HG03442 (cell line): ENCODE measurements at regions not wholly inside any gene's neighbourhood (a gene's known extent, or its start where the extent isn't known, plus 50 kb on each side); places are given as distances from the start of the nearest gene placed in this dataset.

Experiments
- ATAC-seq: cut with Tn5 transposase; IDR thresholded peaks from one replicate; pipeline ENCODE4 v1.9.1; 2021; ENCODE audit warnings: mild to moderate bottlenecking, moderate library complexity; ENCODE audit not compliant: unreplicated experiment

- ATAC-seq: no peak
Measured at GRCh38 chr18:10266334-10266590, 188.2 kb upstream of the APCDD1 start.

GRCh38 chr18:10269261-10269660, 185.2 kb upstream of the APCDD1 start:
- no peak for ATAC-seq

- no peak for ATAC-seq
Measured at GRCh38 chr18:10270151-10270571, 184.3 kb upstream of the APCDD1 start.

- ATAC-seq: no peak
Measured at GRCh38 chr18:10271481-10271880, 183.0 kb upstream of the APCDD1 start.

GRCh38 chr18:10274301-10274700, 180.1 kb upstream of the APCDD1 start:
- no peak for ATAC-seq

- no peak for ATAC-seq
Measured at GRCh38 chr18:10275486-10275885, 178.9 kb upstream of the APCDD1 start.

GRCh38 chr18:10278265-10278664, 176.2 kb upstream of the APCDD1 start:
- no peak for ATAC-seq

DNA sequence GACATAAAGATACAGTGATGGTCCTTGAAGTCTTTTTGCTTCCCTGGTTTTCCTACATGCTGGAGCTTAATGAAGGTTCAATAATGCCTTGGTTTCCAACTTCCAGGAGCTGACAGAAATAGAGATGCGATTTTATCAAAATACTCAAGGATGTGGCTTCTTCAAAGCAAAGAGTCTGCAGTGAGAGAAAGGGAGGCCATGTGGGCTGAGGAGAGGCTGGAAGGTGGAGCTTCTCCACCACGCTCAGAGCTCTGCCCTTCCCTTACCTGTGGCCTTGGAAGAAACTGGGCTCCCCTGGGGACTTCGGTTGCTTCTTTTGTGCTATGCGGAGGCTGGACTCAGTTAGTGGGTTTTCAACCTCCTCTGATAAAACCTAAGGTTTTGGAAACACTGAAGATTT, 175.0 kb upstream of the APCDD1 start:
- no peak for ATAC-seq

DNA sequence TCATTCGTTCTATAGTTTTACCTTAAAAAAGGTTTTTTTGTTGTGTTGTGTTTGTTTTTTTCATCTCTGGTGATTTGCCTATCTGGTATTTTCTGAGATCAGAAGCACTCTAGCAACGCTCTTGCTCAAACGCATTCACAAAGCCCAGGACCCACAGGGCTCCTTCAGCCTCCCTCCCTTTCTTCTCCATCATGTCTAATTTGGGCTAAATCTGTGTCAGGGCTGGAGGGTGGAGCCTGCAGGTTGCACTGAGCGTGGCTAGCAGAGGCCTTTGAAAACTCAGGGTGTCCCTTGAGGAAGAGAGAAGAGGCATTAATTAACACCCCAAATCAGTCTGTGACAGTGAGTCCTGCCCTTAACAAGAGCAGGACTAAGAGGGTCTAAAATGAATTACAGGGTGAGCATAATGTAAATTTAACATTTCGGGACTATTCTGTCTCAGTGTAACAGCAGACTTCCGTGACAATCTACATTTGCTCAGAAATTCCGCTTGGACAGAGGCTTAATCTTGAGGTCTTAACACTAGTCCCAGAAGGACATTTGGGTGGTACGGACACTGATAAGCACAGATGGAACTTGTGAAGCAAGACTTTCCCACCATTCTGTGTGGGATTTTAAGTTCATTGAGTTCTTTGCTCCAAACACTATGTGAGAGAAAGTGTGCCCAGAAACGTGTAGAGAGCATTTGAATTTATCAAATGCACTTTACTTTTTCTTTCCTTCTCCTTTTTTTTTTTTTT, 174.4 kb upstream of the APCDD1 start:
- ATAC-seq: no peak

DNA sequence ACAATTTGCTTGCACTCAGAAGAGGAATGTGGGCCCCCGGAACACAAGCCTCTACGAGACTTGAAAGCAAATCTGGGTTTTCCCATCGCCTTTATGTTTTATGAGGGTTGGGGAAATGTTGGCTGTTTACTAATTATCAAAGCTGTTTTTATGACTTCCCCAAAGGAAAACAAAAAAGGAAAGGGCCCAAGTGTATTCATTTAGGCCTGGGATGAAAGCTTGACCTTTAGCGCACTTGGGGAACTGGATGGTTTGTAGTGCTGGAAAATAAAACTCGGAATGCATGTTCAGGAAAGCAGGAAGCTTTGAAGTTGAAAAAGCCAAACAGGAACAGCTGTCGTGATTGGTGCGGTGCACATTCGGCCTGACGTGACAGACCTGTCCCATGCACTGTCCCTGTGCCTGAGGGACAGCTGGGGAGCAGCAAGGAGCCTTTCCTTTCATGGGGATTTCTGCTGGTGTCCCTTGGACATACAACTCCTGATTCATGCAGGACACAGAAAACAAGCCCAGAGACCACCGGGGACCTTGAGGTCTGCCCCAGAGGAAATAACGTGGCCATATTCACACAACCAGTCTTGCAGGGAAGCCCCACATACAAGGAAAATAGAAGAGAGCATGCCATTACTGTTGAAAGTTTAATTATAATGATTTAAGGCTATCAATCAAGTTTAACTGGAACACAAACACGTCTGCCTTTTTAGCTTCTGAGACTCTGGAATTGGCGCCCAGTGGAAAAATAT, 169.7 kb upstream of the APCDD1 start:
- no peak for ATAC-seq

DNA sequence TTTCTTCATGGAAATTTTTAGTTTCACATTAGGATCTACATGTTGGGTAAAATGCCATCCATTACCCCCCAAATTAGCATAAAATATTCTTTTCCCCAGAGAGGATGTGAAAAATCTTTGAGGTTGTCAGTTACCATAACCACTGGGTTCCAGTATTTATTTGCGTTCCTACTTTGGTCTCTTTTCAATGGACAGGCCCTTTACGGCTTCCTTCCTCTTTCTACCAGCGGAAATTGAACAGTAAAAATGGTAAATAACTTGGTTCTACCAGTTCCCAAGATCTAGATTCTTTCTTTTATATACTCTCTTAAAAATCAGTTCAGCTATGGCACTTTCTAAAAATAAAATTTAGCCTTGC, 169.2 kb upstream of the APCDD1 start:
- peak; percentile 53 for ATAC-seq

DNA sequence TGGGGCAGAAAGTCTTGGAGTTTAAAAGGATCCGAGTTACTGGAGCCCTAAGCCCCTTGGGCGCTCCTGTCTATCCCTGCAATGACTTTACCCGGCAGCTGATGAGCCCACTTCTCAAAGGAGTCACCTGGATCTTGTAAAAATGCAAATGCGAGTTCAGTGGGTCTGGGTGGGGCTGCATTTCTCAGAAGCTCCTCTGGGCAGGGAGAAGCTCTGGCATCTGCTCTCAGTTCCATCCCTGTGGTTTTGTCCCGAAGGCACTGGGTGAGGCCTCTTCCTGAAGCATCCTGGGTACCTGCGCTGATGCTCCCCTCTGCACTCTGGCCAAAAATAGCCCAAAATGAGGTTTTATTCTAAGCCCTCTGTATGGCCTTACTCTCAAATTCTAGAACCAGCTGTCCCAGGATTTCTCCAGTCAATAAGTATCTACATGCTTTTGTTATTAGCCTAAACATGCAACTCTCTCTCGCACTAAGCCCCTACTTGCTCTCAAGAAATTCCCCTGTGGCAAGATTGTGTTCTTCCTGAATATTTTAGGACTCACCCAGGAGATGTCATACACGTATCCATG, 167.8 kb upstream of the APCDD1 start:
- ATAC-seq: no peak

DNA sequence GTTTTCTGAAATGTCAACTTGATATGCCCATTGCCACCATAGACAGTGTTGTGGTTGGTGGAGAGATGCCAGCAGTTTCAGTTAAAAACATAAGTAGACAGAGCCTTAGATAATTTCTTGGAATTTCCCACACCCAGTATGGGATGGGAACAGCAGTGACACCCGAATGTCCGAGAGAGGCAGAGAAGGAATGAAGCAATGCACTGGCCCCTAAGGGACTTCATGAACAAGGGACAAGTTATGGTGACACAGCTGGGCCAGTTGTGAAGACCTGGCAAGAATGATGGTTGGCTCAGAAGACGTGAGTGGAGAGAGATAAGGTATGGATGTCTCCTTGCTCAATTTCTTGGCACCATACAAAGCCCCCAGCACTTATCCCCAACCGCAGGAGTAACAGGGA, 165.2 kb upstream of the APCDD1 start:
- no peak for ATAC-seq

DNA sequence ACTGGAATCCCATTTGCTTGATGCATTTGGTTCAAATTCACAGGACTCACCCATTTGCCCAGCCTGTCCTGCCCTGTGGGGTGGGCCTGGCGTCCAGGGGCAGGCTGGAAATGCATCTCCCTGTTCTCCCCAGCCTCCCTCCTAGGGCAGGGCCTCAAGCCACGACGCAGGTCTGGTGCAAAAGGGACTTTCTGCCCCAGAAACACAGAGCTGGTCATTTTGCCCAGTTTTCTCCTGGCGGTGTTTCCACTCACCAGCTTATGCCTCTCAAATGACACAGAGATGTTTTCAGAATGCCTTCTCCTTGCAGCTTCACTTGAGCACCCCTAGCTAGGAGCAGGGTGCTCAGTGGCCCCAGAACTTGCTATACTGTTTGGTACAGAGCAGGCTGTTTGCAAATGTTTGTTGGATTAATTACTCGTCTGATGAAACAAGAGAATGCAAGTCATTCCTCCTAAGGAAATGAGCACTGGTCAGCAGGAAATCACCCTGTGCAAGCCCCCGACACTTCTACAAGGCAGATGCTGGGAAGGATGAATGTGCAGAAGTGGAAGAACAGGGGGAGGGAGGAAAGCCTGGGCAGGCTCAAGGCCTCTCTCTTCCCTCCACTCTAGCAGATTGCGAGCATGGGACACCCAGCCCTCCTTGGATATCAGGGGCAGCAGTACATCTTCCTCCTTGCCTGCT, 164.3 kb upstream of the APCDD1 start:
- no peak for ATAC-seq

DNA sequence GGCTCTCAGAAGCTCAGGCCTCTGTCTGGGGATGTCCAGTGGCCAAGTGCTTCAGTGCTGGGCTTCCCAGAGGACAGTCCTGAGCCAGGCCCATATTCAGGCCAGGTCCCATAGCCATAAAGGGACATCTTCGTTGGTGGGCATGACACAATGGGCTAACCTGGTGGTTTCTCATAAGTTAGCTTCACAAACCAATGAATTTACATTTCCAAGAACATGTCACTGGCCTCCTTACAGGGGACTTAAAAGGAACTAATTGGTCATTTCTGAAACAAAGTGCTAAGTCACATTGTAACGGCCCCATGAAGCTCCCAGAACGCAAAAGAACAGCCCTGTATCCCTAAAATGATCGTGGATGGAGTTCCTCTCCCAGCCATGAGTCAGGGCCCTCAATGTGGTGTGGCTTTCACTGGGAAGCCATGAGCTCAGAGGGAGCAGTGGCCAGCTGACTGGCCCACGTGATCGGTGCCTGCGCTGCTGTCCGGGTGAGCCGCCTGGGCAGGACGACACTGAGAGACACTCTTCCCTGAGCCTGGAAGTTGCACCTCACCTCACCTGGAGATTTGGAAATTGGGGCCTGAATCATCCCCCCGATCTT, 163.7 kb upstream of the APCDD1 start:
- ATAC-seq: no peak

DNA sequence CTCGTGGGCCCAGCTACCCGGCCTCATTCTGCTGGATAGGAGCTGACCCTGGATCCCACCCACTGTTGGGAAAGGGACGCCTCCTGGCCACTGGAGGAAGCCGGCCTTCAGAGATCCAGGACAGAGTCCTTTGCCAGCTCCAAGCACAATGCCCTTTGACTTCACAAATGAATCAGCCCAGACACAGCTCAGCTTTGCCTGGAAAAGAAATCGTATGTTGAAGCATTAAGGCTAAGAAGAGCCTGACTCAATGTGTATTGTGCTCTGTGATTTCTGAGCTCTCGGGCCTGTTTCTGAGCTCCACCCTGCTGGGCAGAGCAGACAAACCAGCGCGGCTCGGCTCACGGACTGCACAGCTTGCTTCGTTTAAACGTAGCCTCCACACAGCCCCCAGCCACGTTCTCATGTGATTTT, 162.9 kb upstream of the APCDD1 start:
- no peak for ATAC-seq

- ATAC-seq: no peak
Measured at GRCh38 chr18:10293966-10294365, 160.5 kb upstream of the APCDD1 start.

DNA sequence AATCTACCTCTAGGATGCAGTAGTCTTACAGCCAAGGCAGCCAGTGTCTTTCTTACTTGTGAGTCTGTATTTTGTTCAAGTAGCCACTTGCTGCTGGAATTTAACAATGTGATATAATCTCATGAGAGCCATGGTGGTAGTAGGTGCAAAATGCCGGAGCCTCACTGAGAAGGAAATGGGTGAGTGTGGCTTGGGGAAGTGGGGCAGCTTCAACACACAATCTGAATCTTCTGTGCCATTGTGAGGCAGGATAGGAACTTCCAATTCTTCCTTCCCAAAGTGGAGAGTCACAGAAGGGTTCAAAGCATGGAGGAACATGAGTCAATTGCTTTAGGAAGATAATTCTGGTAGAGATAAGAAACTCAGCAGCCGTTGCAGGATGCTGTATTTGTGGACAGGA, 158.7 kb upstream of the APCDD1 start:
- no peak for ATAC-seq

GRCh38 chr18:10296491-10296890, 157.9 kb upstream of the APCDD1 start:
- no peak for ATAC-seq

GRCh38 chr18:10297086-10297485, 157.3 kb upstream of the APCDD1 start:
- ATAC-seq: no peak

- no peak for ATAC-seq
Measured at GRCh38 chr18:10298346-10298745, 156.1 kb upstream of the APCDD1 start.

DNA sequence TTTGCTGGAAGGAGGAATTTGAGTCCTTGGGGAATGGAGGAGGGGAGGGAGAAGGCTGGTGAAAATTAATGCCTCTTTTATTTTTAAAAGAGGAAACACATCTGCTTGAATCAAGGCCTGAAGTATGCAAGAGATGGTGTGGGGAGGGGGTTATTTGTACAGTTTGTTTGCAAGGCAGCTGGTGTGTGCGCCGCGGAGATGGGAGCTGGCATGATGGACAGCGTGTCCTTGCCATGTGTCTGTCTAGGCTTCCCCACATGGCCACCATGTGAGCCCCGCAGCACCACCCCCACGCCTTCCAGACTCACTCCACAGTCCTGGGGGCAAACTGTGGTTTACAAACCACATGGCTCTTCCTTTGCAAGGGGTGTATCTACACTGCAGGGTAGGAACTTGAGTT, 154.8 kb upstream of the APCDD1 start:
- no peak for ATAC-seq
